T-helper 2 cell treated with Interferon-gamma antibody and Interleukin-4, amounts not matched to agents 100 ng/mL and 5 ng/mL, for 36 hours (primary cell): ENCODE measurements at regions not wholly inside any gene's neighbourhood (a gene's known extent, or its start where the extent isn't known, plus 50 kb on each side); places are given as distances from the start of the nearest gene placed in this dataset.

Source experiments
- intact Hi-C: fragments of 100-400 bp; cut with micrococcal nuclease; formaldehyde crosslinking; loops from one replicate; pipeline ENCODE4 v1.15.1; 2023

DNA sequence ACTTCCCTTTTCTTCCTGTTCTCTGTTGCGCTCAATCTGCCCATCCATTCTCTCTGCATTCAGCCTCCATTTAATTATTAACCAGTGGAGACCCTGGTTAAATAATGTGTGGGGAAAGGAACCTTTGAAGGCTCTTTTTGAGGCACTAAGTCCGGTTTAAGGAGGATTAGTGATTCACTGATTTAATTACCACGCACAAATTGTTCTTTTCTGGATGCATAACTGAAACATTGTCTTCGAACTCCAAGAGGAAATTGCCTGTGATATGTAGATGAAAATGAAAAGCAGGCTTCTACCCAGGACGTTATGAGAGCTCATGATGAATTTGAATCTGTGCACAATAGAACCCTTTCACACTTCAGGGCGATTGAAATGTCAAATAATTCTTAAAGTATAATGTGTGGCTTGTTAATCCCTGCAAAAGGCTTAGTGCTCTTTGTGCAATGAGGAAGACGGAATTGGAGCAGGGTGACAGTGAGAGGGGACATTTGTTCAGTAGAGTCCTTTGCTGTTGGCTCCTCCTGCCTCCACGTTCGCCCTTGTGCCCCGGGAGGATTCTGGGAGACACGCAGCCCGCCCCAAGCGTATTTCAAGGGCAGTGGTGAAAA, 51.1 kb upstream of the ZNF236 start:
- intact Hi-C loops = no loop called here

DNA sequence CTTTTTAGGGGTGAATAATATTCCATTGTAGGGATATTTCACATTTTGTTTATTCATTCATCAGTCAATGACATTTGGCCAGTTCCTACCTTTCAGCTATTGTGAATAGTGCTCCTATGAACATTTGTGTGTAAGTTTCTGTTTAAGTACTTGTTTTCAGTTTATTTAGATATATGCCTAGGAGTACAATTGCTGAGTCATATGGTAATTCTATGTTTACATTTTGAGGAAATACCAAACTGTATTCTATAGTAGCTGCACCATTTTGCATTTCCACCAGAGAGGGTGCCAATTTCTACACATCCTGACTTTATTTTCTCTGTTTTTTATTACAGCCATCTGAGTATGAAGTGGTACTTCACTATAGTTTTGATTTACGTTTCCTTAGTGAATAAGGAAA, 54.4 kb upstream of the ZNF236 start:
- intact Hi-C loops = no loop called here

DNA sequence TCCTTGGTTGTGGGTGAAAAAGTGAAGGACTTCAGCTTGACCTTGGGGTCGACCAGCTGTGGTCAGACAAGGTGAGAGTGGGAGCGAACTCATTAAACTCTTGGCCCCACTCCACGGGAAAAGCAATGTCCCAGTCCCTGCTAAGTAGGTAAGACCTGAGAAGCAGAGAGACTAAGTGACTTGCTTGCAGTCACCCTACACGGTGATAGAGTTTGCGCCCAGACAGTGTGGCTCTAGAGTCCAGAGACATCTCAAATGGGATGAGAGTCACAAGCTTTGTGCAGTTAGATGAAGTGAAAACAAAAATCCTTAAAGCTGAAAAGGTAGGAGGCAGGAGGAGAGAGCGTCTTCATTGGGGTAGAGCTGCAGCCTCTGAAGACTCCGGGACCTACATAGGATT, 55.9 kb upstream of the ZNF236 start:
- intact Hi-C loops = no loop called here

DNA sequence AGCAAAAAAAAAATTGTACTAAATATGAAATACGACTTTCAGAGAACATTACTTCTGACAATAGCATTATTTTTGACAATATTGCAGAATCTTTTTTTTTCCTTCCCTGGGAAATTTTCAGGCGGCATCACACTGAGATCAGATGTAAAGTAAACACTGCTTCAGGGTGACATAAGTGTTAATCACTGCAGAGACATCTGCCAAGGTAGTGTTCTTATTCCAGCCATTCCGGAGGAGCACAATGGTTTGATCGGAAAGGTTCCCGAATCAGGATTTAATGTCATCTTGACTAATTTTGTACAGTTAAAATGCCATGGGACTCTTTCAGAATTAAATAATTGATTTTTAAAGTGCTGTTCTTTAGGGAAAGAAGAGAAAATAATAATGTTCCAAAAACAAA, 56.7 kb upstream of the ZNF236 start:
- intact Hi-C loops = no loop called here

DNA sequence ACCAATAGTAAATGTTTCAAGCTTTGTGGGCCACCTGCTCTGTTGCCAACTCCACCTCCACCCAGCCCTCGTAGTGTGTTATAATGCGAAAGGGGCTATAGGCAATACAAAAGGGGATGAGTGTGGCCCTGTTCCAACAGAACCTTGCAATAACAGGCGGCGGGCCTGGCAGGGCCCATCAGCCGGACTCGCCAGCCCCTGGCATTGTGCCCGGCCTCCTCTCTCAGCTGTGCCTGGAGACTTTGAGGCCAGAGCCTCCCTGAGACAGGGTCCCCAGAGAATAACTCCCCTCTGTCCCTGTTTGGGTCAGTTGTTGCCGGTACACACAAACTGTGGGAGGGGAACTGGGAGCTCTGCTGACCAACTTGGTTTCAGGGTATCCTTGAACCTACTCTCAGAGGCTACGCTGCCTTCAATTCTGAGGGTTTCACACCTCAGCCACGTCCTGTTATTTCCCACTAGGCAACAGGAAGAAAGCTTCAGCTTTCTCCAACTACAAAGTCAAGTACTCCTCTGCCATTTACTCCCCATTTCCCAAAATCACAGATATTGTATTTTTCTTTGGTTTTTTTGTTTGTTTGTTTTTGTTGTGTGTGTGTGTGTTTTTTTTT, 58.0 kb upstream of the ZNF236 start:
- intact Hi-C loops = no loop called here

DNA sequence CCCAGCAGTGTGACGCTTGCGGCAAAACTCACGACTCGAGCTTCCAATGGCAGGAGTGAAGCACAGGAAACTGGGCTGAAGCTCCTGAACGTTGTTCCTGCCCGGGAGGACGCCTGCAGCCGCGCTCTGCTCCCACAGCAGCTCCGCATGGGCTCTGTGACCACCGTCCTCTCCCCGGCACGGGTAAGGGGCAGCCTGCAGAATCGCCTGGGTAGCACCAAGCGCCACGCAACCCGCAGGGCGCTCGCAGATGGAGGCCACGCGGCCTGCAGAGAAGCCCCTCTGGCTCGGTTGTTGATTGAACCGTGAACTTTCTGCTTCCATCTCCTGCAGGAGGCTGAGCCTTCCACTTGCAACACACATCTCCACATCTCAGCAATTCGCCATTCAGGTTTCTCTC, 63.3 kb upstream of the ZNF236 start:
- intact Hi-C loops = no loop called here

DNA sequence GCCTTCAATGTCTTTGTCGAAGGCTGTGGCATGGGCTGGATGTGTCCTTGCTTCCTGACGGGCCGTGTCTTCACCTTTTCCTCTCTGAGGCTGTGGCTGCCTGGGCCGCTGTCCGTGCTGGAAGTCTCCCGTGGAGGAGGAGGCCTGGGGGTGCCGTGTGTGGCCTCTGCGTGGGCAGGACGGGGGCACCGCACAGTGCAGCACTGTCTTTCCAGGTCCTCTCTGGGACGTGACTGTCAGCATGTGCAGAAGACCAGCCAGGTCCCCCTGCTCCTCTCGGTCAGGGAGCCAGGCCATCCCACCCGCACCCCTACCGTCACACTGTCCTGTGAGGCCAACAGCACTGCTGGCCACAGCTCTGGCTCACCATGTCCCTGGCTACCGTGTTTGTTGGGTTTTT, 64.4 kb upstream of the ZNF236 start:
- intact Hi-C loops = no loop called here

DNA sequence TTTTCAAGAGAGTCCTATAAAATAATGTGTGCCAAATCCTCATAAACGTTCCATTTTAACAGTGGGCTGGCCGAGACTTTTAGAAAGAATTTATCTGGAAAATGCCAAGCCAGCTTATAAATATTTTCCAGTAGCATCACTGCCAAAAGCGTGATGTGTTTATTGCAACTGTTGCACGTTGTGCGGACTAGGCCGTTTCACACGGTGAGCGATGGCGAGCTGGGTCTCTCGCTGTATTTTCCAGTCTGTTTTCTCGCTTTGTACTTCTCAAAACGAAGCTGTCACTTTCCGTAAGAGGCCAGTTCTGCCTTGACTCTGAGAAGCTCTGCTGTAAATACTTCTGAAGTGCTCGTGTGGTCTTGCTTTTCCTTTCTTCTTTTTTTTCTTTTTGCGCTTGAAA, 65.0 kb upstream of the ZNF236 start:
- intact Hi-C loops = no loop called here

DNA sequence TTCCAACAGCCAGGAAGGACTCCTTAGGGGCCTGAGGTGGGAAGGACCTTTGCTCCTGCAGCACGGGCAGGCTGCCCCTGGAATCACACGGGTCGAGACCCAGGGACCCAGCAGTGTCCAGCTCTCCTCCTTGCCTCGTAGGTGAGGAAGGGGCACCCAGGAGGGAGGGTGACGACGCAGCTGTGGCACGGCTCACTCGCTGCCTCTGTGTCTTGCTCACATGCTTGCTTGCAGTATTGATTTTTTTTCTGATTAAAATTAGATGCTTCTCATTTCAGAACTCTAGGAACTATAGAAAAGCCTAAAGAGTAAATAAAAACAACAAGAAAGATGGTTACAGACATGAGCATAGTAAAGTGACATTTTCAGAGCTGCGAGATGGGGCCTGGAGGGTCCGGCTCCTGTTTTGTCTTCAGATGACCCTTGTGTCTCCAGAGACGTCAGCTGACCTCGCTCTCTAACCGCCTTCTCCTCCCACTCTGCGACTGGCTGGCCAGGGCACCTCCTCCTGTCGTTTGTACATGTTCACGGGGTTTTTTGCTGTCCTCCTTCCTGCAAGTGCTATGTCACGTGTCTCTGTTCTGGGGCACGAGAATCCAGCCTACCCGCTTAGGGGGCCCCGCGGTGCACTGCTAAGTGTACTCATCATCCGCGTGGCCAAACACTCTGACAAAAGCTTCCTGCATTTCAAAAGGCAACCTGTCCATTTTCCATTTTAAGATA, 65.7 kb upstream of the ZNF236 start:
- intact Hi-C loops = no loop called here

DNA sequence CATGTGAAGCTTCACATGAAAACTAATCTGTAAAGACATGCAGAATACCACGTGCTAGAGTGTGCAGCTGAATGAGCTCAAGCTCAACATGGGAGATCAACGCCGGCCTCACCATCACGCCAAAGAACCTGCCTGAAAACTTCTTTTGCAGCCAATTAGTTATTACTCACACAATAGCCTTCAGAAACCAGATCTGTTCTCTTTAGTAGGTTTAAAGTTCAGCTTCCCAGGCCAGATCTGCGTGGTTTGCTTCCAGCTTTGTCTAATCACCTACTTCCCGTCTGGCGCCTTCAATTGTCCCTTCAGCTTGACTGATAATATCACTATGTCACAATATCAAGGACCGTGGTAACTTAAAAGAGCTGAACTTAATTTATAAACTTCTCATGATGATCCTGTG, 68.0 kb upstream of the ZNF236 start:
- intact Hi-C loops = no loop called here

DNA sequence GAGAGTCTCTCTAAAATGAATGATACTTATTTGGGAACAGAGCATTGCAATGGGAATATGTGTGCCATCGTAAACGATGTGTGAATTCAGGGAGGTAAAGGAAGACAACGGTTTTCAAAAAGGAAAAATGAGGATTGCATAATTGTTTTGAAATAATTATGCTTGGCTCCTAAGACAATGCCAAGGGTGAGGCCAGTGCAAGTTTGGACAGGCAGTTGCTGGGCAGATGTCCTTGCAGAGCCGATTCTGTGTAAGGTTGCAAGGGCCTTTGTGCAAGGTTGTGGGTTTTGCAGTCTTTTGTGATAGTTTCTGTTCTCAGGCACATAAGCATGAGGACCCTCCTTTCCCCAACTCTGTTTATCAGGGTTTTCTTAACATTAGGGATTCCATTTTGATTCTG, 70.0 kb upstream of the ZNF236 start:
- intact Hi-C loops = no loop called here

DNA sequence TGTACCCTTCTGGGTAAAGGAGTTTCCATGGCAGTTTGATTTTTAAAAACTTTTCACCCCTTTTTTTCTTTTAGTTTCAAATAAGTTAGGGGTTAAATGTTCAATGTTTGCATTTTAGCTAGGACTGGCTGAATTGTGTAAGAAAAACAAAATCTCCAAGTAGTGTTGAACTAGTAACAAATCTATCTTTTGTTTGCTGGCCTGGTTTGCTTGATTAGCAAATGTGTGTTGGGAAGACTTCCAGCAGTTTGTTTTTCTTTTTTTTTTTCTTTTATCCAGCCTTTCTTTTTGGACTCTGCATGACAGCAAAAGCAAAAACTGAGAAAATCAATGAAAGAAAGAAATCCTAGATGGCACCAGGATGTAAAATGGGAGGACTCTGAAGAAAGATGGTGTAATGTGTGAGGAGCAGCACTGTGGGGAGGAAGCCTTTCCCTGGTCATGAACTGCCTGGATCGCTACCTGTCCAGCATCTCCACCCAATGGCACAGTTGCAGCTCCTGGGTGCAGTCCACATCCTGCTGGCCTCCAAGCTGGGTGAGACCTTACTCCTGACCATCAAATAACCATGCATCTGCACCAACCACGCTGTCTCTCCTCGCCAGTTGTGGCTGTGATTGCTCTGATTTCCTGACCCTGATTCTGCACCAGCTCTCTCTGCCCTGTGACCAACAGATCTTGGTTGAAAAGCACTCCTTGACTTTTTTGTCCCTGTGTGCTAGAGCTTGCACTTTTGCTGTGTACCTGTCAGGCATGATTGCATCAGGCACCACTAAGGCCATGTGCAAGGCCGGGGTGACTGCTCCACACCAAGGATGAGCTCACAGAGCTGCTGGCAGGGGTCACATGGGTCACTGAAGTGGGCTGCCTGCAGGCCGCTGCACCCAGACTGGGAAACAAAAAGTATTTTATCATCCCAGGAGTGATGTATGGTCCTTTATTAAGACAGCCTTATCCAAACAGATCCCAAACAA, 71.2 kb upstream of the ZNF236 start:
- intact Hi-C loops = no loop called here

DNA sequence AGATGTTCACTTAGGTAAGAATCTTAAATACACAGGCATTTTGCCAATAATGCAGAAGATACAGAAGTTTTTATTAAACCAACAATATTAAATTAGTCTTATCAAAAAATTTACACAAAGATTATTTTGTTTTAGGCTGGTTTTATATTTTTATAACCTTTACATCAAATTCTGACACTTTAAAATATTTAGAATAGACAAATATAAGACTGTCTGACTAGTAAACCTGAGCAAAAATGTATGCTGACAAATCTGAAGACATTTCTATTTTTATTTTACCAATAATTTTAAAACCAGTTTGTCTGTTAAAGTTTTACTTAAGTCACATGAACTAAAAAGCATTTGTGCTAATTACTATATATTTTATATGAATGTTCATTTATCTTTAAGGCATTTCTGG, 72.1 kb upstream of the ZNF236 start:
- intact Hi-C loops = no loop called here

DNA sequence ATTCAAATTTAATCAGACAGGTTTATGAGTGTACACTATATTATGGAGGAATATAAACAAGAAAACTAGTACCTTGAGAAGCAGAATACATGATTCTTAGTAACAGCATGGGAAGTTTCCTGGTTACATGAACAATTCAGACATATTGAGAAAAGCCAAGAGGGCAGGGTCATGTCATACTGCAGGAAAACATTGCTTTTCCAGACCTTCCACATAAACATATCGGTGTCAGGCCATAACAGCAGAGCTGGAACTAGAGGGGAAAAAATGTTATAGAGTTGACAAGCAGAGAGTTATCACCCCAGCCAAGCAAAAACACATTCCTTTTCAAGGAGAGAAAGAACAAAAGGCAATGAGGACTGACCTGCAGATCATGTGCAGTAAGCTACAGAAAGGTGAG, 74.7 kb upstream of the ZNF236 start:
- intact Hi-C loops = no loop called here

DNA sequence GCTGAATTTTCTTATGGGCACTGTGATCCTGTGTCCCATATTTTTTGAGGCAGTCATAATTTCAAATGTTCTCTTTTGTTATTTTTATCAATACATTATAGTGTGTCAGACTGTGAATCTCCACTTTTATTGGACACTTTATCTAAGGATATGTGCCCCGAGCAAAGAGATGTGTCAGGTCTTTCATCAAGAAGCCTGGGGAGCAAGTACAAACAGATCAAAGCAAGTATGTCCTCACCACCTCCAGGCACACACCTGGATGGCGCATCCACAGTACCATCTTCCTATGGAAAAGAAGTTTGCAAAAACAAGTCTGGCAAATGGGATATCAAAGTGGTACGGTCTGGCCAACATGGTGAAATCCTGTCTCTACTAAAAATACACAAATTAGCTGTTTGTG, 81.0 kb upstream of the ZNF236 start:
- intact Hi-C loops = loop anchor here (2.0 kb wide), 1 partner anchor 21 kb away; no protein-coding TSS in a partner anchor

DNA sequence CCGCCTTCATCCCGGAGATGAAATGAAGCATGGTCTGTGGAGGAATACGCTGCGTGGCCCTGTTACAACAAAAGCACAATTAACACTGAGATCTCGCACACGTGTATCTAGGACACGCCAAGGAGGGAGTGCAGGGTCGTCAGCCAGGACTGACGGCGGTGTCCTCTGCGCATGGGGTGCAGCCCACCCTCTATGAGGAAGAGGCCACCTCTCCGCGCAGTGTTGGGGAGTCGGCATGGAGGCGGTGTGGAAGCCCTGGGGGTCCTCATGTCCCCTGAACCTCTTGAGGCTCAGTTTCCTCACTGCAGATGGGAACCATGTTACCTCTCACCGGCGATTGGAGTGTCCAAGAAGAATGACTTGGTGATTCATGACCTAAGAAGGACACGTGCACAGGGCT, 86.0 kb upstream of the ZNF236 start:
- intact Hi-C loops = no loop called here

DNA sequence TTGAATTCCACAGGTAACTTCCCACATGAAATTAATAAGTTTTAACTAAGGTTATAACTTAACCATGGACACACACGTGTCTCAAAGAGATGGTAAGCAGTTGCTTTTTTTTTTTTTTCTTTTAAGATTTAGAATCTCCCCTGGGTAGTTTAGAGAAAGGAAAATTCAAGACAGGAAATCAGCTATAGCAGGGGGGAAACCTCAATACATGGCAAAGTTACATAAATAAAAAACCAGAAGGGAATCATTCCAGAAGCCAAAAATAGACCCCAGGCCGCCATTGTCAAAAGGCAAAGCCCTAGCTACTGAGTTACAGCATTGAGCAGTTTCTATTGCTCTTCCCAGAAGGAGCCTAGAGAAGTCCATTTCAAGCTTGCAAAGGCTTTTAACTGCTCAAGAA, 91.5 kb upstream of the ZNF236 start:
- intact Hi-C loops = no loop called here

DNA sequence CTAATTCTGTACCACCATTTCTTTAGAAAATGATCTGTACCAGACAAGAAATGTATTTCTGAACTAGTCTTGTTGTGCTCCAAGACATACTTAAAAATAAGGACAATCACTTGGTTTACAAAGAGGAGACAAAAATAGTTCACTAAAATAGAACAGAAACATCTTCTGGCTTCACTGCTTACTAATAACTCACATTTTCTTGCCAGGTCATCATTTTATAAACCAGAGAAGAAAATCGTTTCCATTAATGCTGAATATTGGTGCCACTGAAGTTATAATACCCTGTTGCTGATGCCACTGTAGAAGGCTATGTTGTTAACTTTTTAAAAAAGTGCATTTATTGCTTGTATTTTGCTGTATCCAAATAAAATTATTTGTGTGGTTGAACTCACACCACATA, 94.8 kb upstream of the ZNF236 start:
- intact Hi-C loops = no loop called here

DNA sequence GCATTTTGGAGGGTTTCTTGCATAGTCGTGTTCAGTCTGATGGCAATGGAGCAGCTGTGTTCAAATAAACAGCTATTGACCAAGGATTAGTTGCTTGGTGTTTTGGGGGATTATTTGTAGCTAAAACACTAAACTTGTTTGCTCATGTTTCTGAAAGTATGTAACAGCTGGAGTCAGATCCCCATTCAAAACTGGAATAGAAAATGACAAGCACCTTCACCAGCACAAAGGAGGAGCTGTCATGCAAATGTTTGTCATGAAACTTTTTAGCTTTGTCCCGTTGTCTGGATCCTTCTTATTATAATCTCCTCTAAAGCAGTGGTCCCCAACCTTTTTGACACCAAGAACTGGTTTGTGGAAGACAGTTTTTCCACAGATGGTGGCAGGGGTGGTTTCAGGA, 96.9 kb upstream of the ZNF236 start:
- intact Hi-C loops = no loop called here

DNA sequence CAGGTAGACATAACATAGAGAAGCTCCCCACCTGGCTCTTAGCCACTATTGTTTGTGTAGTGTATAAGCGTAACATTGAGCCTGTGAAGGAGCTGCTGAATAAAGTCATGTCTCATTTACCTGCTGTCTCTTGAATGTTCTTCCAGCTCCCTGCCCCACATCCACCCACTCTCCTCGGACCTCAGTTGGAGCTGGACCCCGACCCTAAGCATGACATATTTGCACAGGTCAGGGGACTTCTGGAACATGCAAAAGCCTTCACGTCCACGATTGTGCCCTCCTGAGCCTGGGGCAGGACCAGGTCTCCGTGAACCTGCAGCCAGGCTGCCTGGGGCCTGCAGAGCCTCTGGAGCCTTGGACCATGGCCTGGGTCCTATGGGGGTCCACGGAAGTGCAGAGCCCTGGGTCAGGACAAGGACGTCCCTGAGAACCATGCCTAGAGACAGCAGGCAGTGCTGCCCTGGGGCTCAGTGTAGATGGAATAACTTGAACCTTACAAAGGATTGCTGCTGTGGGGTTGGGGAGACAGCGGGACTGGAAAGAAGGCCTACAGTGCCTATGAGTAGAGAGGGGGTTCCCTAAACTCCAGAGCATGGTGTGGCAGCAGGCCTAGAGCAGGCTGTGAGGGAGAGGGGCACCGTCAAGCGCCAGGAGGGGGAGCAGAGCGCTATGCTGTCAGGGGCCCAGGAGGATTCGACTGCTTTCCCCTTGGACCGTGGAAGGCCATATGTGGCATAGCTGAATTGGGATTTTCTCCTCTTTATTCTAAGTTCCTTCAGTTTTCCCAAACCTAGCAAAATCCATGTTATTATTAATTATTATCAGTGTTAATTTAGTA, 99.9 kb upstream of the ZNF236 start:
- intact Hi-C loops = no loop called here
